Aorta (tissue), 5 donors: ENCODE measurements at regions not wholly inside any gene's neighbourhood (a gene's known extent, or its start where the extent isn't known, plus 50 kb on each side); places are given as distances from the start of the nearest gene placed in this dataset.
"Not testable (repeated sequence)": the region's sequence is repeated elsewhere in the genome, so short reads cannot be mapped to it uniquely, and the experiment has no call there.

Experiments used
- ATAC-seq: fragments of 200-7000 bp; cut with Tn5 transposase; one replicate; pipeline ENCODE4 v1.9.1; 2022; ENCODE audit warnings: moderate library complexity; ENCODE audit not compliant: low FRiP score
- DNase-seq, 2 donors: peaks; one replicate each; pipeline ENCODE4 v3.0.0-alpha.2; 2020
- H3K27ac ChIP-seq, 2 donors: one replicate each; pipeline ENCODE4 v1.5.1; 2013; ENCODE audit warnings: low read length in 2 of 2, mild to moderate bottlenecking in 2 of 2, moderate library complexity in 2 of 2, control low read depth in 1 of 2, inconsistent platforms in 1 of 2, low read depth in 1 of 2
- H3K27me3 ChIP-seq, 2 donors: one replicate each; pipeline ENCODE4 v1.6.1; 2013; ENCODE audit warnings: control low read depth in 1 of 2, low read length in 1 of 2, mild to moderate bottlenecking in 1 of 2, moderate library complexity in 1 of 2; ENCODE audit not compliant: insufficient read depth in 2 of 2, control insufficient read depth in 1 of 2
- H3K36me3 ChIP-seq, 2 donors: one replicate each; pipeline ENCODE4 v1.6.1; 2013; ENCODE audit warnings: control low read depth in 1 of 2, low read length in 1 of 2, mild to moderate bottlenecking in 1 of 2; ENCODE audit not compliant: insufficient read depth in 2 of 2, control insufficient read depth in 1 of 2
- H3K4me1 ChIP-seq, 2 donors: one replicate each; pipeline ENCODE4 v1.6.1; 2013; ENCODE audit warnings: low read length in 2 of 2, control low read depth in 1 of 2, mild to moderate bottlenecking in 1 of 2, moderate library complexity in 1 of 2; ENCODE audit not compliant: insufficient read depth in 2 of 2, control insufficient read depth in 1 of 2
- H3K4me3 ChIP-seq, 2 donors: one replicate each; pipeline ENCODE4 v1.5.1; 2013; ENCODE audit warnings: low read length in 2 of 2, control low read depth in 1 of 2, mild to moderate bottlenecking in 1 of 2
- H3K9me3 ChIP-seq: one replicate; pipeline ENCODE4 v1.6.1; 2013; ENCODE audit warnings: mild to moderate bottlenecking, low read length; ENCODE audit not compliant: control insufficient read depth
- WGBS, 2 donors: extraction: QIAGEN DNeasy Blood & Tissue Kit; methylation state at CpG; one replicate each; pipeline ENCODE4 v1.1.7; 2013; 5-methylcytosine and 5-hydroxymethylcytosine counted together
- intact Hi-C, 2 donors: fragments of 100-400 bp; cut with DNase I; formaldehyde crosslinking; loops; one replicate each; pipeline versions ENCODE4 v1.14.2 to v1.15.0; 2022
- donor health status: healthy with polysubstance abuse.
- donor health status: Bipolar disorder and iron deficiency.
- donor health status: DM: no; HTN: no; CAD: no.
- donor health status: DM: no; HTN: no; CAD: no.
- donor health status: DM: yes; HTN: yes; CAD: no.

GRCh38 chr11:41816396-41816795 lies 356.9 kb upstream of the LRRC4C start:
- Histone ChIP-seq H3K27me3 (no peaks in the 10 kb centered on the region), H3K4me3 (no peak overlapping the region), H3K9me3 (no peaks in the 10 kb centered on the region), H3K4me1 (no peaks in the 10 kb centered on the region), H3K36me3 (no peaks in the 10 kb centered on the region), H3K27ac (no peak overlapping the region)
- DNase-seq: no peak
- no peak for ATAC-seq
- intact Hi-C loops: no loop called here

- H3K9me3 ChIP-seq, ATAC-seq, DNase-seq, H3K4me1 ChIP-seq, intact Hi-C loops, H3K27ac ChIP-seq, H3K36me3 ChIP-seq, H3K27me3 ChIP-seq, H3K4me3 ChIP-seq: not testable (repeated sequence)
- WGBS, 2 donors: 78 to 84% methylated on average over 2 of the region's 2 CpGs
These were observed 364.8 kb upstream of the LRRC4C start for GRCh38 chr11:41824287-41824686.

DNA sequence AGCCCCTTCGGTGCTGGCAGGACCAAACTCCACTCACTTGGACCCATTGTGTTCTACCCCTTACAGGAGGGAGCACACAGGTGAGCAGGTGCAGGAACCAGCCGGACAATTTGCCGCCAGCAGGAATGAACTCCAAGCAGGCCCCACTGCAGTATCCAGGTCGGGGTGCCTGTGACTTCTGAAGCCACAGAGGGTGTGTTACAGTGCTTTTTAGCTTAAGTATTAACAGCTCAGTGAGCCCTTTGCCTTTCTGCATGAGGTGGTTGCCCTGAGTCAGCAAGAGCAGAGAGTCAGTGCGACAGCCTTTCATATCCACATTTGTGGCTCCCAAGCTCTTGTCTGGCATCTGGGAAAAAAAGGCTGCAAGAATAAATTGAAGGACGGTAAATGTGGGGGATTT lies 366.6 kb upstream of the LRRC4C start:
- no peak for DNase-seq
- intact Hi-C loops: no loop called here
- H3K36me3 ChIP-seq: no peaks in the 10 kb centered on the region
- H3K4me3 ChIP-seq: no peak overlapping the region
- H3K4me1 ChIP-seq: no peaks in the 10 kb centered on the region
- no peak for ATAC-seq
- H3K27ac ChIP-seq: no peak overlapping the region
- no peaks in the 10 kb centered on the region for H3K9me3 ChIP-seq
- no peaks in the 10 kb centered on the region for H3K27me3 ChIP-seq
- 81% methylated on average over 6 of the region's 6 CpGs for WGBS, 2 donors

- Histone ChIP-seq H3K27ac (no peak overlapping the region), H3K4me1 (no peaks in the 10 kb centered on the region), H3K27me3 (no peaks in the 10 kb centered on the region), H3K9me3 (no peaks in the 10 kb centered on the region), H3K36me3 (no peaks in the 10 kb centered on the region), H3K4me3 (no peak overlapping the region)
- intact Hi-C loops: no loop called here
- DNase-seq (no peak), ATAC-seq (no peak)
- 33 to 48% methylated on average over 2 of the region's 2 CpGs for WGBS, 2 donors
These were observed 377.0 kb upstream of the LRRC4C start for GRCh38 chr11:41836431-41836830.

GRCh38 chr11:41842673-41843072 lies 383.2 kb upstream of the LRRC4C start:
- no peaks in the 10 kb centered on the region for H3K4me1 ChIP-seq
- DNase-seq (no peak), ATAC-seq (no peak)
- no peaks in the 10 kb centered on the region for H3K36me3 ChIP-seq
- H3K27me3 ChIP-seq: no peaks in the 10 kb centered on the region
- no peak overlapping the region for H3K27ac ChIP-seq
- 80 to 91% methylated on average over 8 of the region's 8 CpGs for WGBS, 2 donors
- H3K9me3 ChIP-seq: peaks cover 2% of the 10 kb centered on the region
- intact Hi-C loops: no loop called here
- H3K4me3 ChIP-seq: no peak overlapping the region

- no peak overlapping the region for H3K4me3 ChIP-seq
- peaks cover 2% of the 10 kb centered on the region for H3K9me3 ChIP-seq
- WGBS, 2 donors: 56 to 61% methylated on average over 3 of the region's 3 CpGs
- H3K27me3 ChIP-seq: no peaks in the 10 kb centered on the region
- DNase-seq: no peak
- no peak overlapping the region for H3K27ac ChIP-seq
- intact Hi-C loops: no loop called here
- ATAC-seq: no peak
- no peaks in the 10 kb centered on the region for H3K36me3 ChIP-seq
- H3K4me1 ChIP-seq: no peaks in the 10 kb centered on the region
These were observed 385.6 kb upstream of the LRRC4C start for GRCh38 chr11:41845066-41845465.

GRCh38 chr11:41848349-41848748 lies 388.9 kb upstream of the LRRC4C start:
- ATAC-seq (no peak), DNase-seq (no peak)
- H3K9me3 ChIP-seq: no peaks in the 10 kb centered on the region
- no peak overlapping the region for H3K4me3 ChIP-seq
- no peaks in the 10 kb centered on the region for H3K36me3 ChIP-seq
- no peak overlapping the region for H3K27ac ChIP-seq
- intact Hi-C loops: no loop called here
- no peaks in the 10 kb centered on the region for H3K4me1 ChIP-seq
- WGBS, 2 donors: 34 to 45% methylated on average over 3 of the region's 3 CpGs
- H3K27me3 ChIP-seq: no peaks in the 10 kb centered on the region

DNA sequence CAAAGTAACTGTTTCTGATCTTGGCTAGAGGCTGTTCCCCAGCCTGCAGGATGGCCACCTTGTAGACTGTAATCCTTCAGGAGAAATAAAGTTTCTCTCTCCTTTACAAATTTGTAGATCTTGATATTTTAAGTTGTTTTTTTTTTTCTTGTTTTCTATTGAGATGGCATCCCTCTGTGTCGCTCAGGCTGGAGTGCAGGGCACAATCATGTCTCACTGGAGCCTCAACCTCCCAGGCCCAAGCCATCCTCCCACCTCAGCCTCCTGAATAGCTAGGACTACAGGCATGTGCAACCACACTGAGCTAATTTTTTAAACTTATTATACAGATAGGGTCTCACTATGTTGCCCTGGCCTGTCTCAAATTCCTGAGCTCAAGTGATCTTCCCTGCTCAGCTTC lies 389.8 kb upstream of the LRRC4C start:
- WGBS, 2 donors: 85 to 100% methylated on average over 1 of the region's 1 CpG
- H3K36me3 ChIP-seq: no peaks in the 10 kb centered on the region
- no peaks in the 10 kb centered on the region for H3K4me1 ChIP-seq
- ATAC-seq (no peak), DNase-seq (no peak)
- no peak overlapping the region for H3K4me3 ChIP-seq
- no peaks in the 10 kb centered on the region for H3K9me3 ChIP-seq
- H3K27me3 ChIP-seq: no peaks in the 10 kb centered on the region
- intact Hi-C loops: no loop called here
- no peak overlapping the region for H3K27ac ChIP-seq

DNA sequence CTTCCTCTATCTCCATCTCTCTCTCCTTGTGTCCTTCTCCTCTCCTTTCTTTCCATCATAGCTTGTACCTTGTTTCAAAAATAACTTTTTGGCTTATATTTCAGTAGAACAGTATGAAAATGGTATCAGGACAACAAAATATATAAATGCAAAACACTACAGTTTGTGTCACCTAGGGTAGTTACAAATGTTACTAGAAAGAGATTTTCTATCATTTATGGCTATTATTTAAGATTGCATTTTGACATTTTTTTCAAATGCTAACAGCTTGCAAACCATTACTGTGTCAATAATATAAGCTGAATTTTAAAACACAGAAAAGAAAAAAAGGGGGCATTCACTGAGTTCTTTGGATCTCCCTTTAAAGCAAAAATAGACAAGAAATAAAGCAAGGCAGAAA lies 392.3 kb upstream of the LRRC4C start:
- no peak for ATAC-seq
- H3K9me3 ChIP-seq: no peaks in the 10 kb centered on the region
- no peak for DNase-seq
- H3K4me1 ChIP-seq: no peaks in the 10 kb centered on the region
- intact Hi-C loops: no loop called here
- no peaks in the 10 kb centered on the region for H3K27me3 ChIP-seq
- no peaks in the 10 kb centered on the region for H3K36me3 ChIP-seq
- H3K27ac ChIP-seq: no peak overlapping the region
- no peak overlapping the region for H3K4me3 ChIP-seq

DNA sequence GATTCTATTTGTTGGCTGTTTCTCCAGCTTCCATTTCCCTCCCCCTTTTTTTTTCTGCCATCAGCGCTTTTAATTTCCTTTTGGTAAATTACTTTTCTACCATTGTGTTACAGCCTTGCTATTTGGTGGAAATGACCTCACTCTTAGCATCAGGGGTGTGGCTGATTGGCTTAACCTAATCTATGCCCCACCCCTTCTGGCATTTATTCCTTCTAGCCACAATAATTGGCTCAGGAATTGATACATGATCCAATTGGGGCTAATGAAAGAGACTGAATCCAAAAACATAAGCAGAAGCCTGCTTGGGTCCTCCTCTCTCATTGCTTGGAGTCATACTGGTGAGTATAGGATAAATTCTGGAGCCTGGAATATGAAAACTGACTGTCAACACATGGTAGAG lies 402.4 kb upstream of the LRRC4C start:
- DNase-seq (no peak), ATAC-seq (no peak)
- no peaks in the 10 kb centered on the region for H3K36me3 ChIP-seq
- intact Hi-C loops: no loop called here
- WGBS, 2 donors: 95 to 100% methylated on average over 1 of the region's 1 CpG
- no peaks in the 10 kb centered on the region for H3K9me3 ChIP-seq
- H3K4me1 ChIP-seq: no peaks in the 10 kb centered on the region
- no peak overlapping the region for H3K27ac ChIP-seq
- no peaks in the 10 kb centered on the region for H3K27me3 ChIP-seq
- H3K4me3 ChIP-seq: no peak overlapping the region
